SK-N-MC (cell line): ENCODE measurements at regions not wholly inside any gene's neighbourhood (a gene's known extent, or its start where the extent isn't known, plus 50 kb on each side); places are given as distances from the start of the nearest gene placed in this dataset.

Source experiments
- EZH2 ChIP-seq: fragments of 200-600 bp; sonication (generic); IDR thresholded peaks from one replicate; pipeline ENCODE4 v1.6.1; 2017; ENCODE audit warnings: antibody characterized with exemption
- FOXP2 ChIP-seq: optimal IDR thresholded peaks from 2 replicates; pipeline ENCODE3; 2011; ENCODE audit warnings: mild to moderate bottlenecking, moderate library complexity; ENCODE audit not compliant: insufficient read depth; ENCODE audit errors: extremely low read length, control extremely low read depth
- POLR2AphosphoS5 ChIP-seq: IDR thresholded peaks from 2 replicates; pipeline ENCODE4 v1.6.1; 2012; ENCODE audit warnings: mild to moderate bottlenecking, low read depth, low read length, borderline replicate concordance

GRCh38 chr3:106397006-106397405, 528.2 kb upstream of the CBLB start:
- TF ChIP-seq POLR2AphosphoS5 (no peak), FOXP2 (no peak), EZH2 (no peak)
